HCT116 (cell line): ENCODE measurements at regions not wholly inside any gene's neighbourhood (a gene's known extent, or its start where the extent isn't known, plus 50 kb on each side); places are given as distances from the start of the nearest gene placed in this dataset.

ENCODE experiments used
- ATAC-seq: fragments of 200-7000 bp; cut with Tn5 transposase; 2 replicates; pipeline ENCODE4 v1.9.1; 2020; ENCODE audit warnings: mild to moderate bottlenecking, moderate library complexity
- BruUV-seq: library from RNA; stranded (reverse); fragments of 400-500 nt; replicated peaks from 2 replicates; lab custom pipeline; 2021; lab: Mats Ljungman, UMichigan
- CTCF ChIA-PET: fragments of 300-600 bp; sonication (Branson Sonifier 250); formaldehyde crosslinking; loops from one replicate; lab custom pipeline; 2021; ENCODE audit warnings: antibody characterized with exemption; lab: Charles Lee
- POLR2A ChIA-PET: fragments of 300-600, 350-600 bp; sonication (Branson Sonifier 250); formaldehyde crosslinking; loops from one replicate; lab custom pipeline; 2021; ENCODE audit warnings: antibody characterized with exemption; lab: Charles Lee
- RAD21 ChIA-PET, 2 experiments: fragments of 300-600 bp; sonication (Branson Sonifier 250); formaldehyde crosslinking; loops; one replicate each; lab custom pipeline; 2023; ENCODE audit warnings: low total read pairs in 2 of 2; ENCODE audit not compliant: uncharacterized antibody in 2 of 2, unreplicated experiment in 2 of 2, low non-redundant PET in 1 of 2; lab: Charles Lee
- DNase-seq: peaks from one replicate; pipeline ENCODE4 v3.0.0-alpha.2; 2010; ENCODE audit warnings: low read depth, low spot score
- H2AFZ ChIP-seq: fragments of 200-600 bp; shearing (Covaris generic), sonication (generic); 2 replicates; pipeline ENCODE4 v1.6.1; 2017; ENCODE audit warnings: low read depth, mixed run types, mixed read lengths, antibody characterized with exemption, low read length; ENCODE audit not compliant: poor library complexity, severe bottlenecking
- H3K27ac ChIP-seq: 2 replicates; pipeline ENCODE4 v1.5.1; 2012; ENCODE audit warnings: low read depth, low read length
- H3K27me3 ChIP-seq: fragments of 200-600 bp; sonication (generic); 2 replicates; pipeline ENCODE4 v1.6.1; 2016; ENCODE audit warnings: mixed run types, low read length, mixed read lengths; ENCODE audit not compliant: insufficient read depth
- H3K36me3 ChIP-seq, 2 experiments: fragments of 200-500 bp in 1 of 2; fragments of 200-600 bp in 1 of 2; sonication (Bioruptor generic) in 1 of 2; sonication (generic) in 1 of 2; 2 replicates each; pipeline versions ENCODE4 v1.5.1 to v1.6.1; 2014 to 2016; ENCODE audit warnings: low read length in 2 of 2, inconsistent platforms in 1 of 2, mixed read lengths in 1 of 2, mixed run types in 1 of 2; ENCODE audit not compliant: insufficient read depth in 2 of 2, control insufficient read depth in 1 of 2
- H3K4me1 ChIP-seq, 2 experiments: fragments of 200-600 bp in 1 of 2; sonication (generic) in 1 of 2; 2 replicates each; pipeline versions ENCODE4 v1.5.1 to v1.6.1; 2012 to 2017; ENCODE audit warnings: low read length in 2 of 2, inconsistent platforms in 1 of 2, mild to moderate bottlenecking in 1 of 2, mixed read lengths in 1 of 2, mixed run types in 1 of 2, moderate library complexity in 1 of 2; ENCODE audit not compliant: insufficient read depth in 2 of 2, control insufficient read depth in 1 of 2
- H3K4me2 ChIP-seq: fragments of 200-600 bp; sonication (generic); 2 replicates; pipeline ENCODE4 v1.6.1; 2017; ENCODE audit warnings: mixed run types, low read length, mixed read lengths
- H3K4me3 ChIP-seq, 2 experiments: fragments of 200-600 bp in 1 of 2; sonication (generic) in 1 of 2; replicated peaks in 1 of 2; 2 replicates each; pipeline ENCODE4 v1.5.1; 2011 to 2016; ENCODE audit warnings: low read length in 2 of 2, control low read depth in 1 of 2, low read depth in 1 of 2, mild to moderate bottlenecking in 1 of 2, mixed read lengths in 1 of 2, mixed run types in 1 of 2
- H3K79me2 ChIP-seq: fragments of 200-600 bp; sonication (generic); 2 replicates; pipeline ENCODE4 v1.6.1; 2017; ENCODE audit warnings: mild to moderate bottlenecking, mixed run types, low read length, moderate library complexity, mixed read lengths; ENCODE audit not compliant: insufficient read depth
- H3K9ac ChIP-seq: fragments of 200-600 bp; sonication (generic); 2 replicates; pipeline ENCODE4 v1.6.1; 2016; ENCODE audit warnings: low read length, mixed read lengths
- H3K9me2 ChIP-seq: fragments of 200-600 bp; sonication (generic), shearing (Covaris generic); 2 replicates; pipeline ENCODE4 v1.6.1; 2017; ENCODE audit warnings: mixed run types, mild to moderate bottlenecking, moderate library complexity; ENCODE audit not compliant: insufficient read depth
- H3K9me3 ChIP-seq, 2 experiments: fragments of 200-500 bp in 1 of 2; fragments of 200-600 bp in 1 of 2; sonication (Bioruptor generic) in 1 of 2; sonication (generic) in 1 of 2; 2 replicates each; pipeline ENCODE4 v1.6.1; 2014 to 2017; ENCODE audit warnings: low read length in 2 of 2, mixed read lengths in 2 of 2, inconsistent platforms in 1 of 2, low read depth in 1 of 2, mild to moderate bottlenecking in 1 of 2, mixed run types in 1 of 2, moderate library complexity in 1 of 2; ENCODE audit not compliant: control insufficient read depth in 1 of 2, insufficient read depth in 1 of 2
- H4K20me1 ChIP-seq: fragments of 200-600 bp; sonication (generic), shearing (Covaris generic); 2 replicates; pipeline ENCODE4 v1.6.1; 2017; ENCODE audit warnings: mixed run types, mild to moderate bottlenecking, moderate library complexity; ENCODE audit not compliant: insufficient read depth
- CBX3 ChIP-seq: IDR thresholded peaks from 2 replicates; pipeline ENCODE4 v1.6.1; 2012; ENCODE audit warnings: low read depth
- CEBPB ChIP-seq: IDR thresholded peaks from 2 replicates; pipeline ENCODE4 v1.6.1; 2012; ENCODE audit warnings: low read depth
- CTCF ChIP-seq, 3 experiments: fragments of 200-600 bp in 1 of 3; sonication (generic) in 1 of 3; IDR thresholded peaks in 2 of 3; conservative IDR thresholded peaks in 1 of 3; 2 replicates each; pipeline ENCODE4 v1.5.1; 2012 to 2017; ENCODE audit warnings: low read depth in 2 of 3, low read length in 2 of 3, antibody characterized with exemption in 1 of 3, borderline replicate concordance in 1 of 3, control low read depth in 1 of 3, mild to moderate bottlenecking in 1 of 3, mixed read lengths in 1 of 3, mixed run types in 1 of 3, moderate library complexity in 1 of 3; ENCODE audit not compliant: insufficient read depth in 1 of 3
- ELF1 ChIP-seq: IDR thresholded peaks from 2 replicates; pipeline ENCODE4 v1.6.1; 2012; ENCODE audit warnings: low read depth, borderline replicate concordance
- EZH2phosphoT487 ChIP-seq: fragments of 200-600 bp; IDR thresholded peaks from 2 replicates; pipeline ENCODE4 v1.6.1; 2018; ENCODE audit warnings: antibody characterized with exemption, borderline replicate concordance
- POLR2A ChIP-seq: IDR thresholded peaks from 2 replicates; pipeline ENCODE4 v1.7.0; 2011; ENCODE audit warnings: borderline replicate concordance; ENCODE audit not compliant: insufficient read depth, insufficient read length; ENCODE audit errors: extremely low read depth
- RAD21 ChIP-seq: IDR thresholded peaks from 2 replicates; pipeline ENCODE4 v1.6.1; 2012; ENCODE audit warnings: low read depth, mild to moderate bottlenecking
- SIN3A ChIP-seq: IDR thresholded peaks from 2 replicates; pipeline ENCODE4 v1.6.1; 2012; ENCODE audit warnings: low read depth
- SP1 ChIP-seq: IDR thresholded peaks from 2 replicates; pipeline ENCODE4 v1.6.1; 2012; ENCODE audit warnings: low read depth
- TCF7L2 ChIP-seq: IDR thresholded peaks from 2 replicates; pipeline ENCODE4 v1.7.0; 2011; ENCODE audit warnings: borderline replicate concordance, inconsistent platforms; ENCODE audit not compliant: insufficient read depth, insufficient read length; ENCODE audit errors: extremely low read depth
- YY1 ChIP-seq: IDR thresholded peaks from 2 replicates; pipeline ENCODE4 v1.6.1; 2011; ENCODE audit warnings: low read length, low read depth, moderate library complexity, mild to moderate bottlenecking; ENCODE audit not compliant: insufficient replicate concordance; ENCODE audit errors: extremely low read depth
- ZNF274 ChIP-seq: fragments of 200-500 bp; sonication (Bioruptor generic); IDR thresholded peaks from 2 replicates; pipeline ENCODE4 v1.6.1; 2014; ENCODE audit warnings: mild to moderate bottlenecking, low read depth, low read length, inconsistent platforms
- intact Hi-C: fragments of 100-400 bp; cut with micrococcal nuclease; formaldehyde crosslinking; loops from 2 replicates; pipeline ENCODE4 v1.10.0; 2022
- TF ChIP-seq, protein P1 (sequence below): IDR thresholded peaks from 2 replicates; pipeline ENCODE4 v1.6.1; 2012; ENCODE audit warnings: low read depth

DNA sequence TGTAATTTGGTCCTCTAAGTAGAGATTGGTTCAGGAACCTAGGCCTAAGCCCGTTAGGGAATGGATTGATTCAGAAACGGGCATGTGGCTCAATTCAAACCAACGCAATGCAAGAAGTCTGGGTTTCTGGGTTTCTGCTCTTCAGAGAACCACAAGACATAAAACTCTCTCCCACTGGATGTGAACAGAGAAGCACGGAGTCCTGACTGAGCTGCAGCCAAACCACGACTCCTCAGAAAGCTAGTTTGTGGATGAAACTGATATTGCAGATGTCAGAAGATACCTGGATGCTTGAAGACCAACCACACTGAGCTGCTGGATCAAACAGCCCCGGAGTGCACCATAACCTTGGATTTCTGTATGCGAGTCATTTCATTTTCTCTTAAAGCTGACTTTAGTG is 50.0 kb downstream of the SOD2 start:
- no peak overlapping the region for H3K4me2 ChIP-seq
- no peaks in the 10 kb centered on the region; the same call in 1 of the 2 replicates for H3K27me3 ChIP-seq
- RAD21 ChIA-PET = no interaction called here
- no peaks in the 10 kb centered on the region for H4K20me1 ChIP-seq
- POLR2A ChIA-PET = no interaction called here
- no peaks in the 10 kb centered on the region for H3K9me3 ChIP-seq
- no peaks in the 10 kb centered on the region for H3K79me2 ChIP-seq
- no peak for DNase-seq
- H2AFZ ChIP-seq = no peak overlapping the region
- intact Hi-C loops = no loop called here
- no peak overlapping the region for H3K4me3 ChIP-seq
- no peak for ATAC-seq
- H3K9ac ChIP-seq = no peak overlapping the region
- no peak for TF ChIP-seq TCF7L2
- TF ChIP-seq, protein P1, sequence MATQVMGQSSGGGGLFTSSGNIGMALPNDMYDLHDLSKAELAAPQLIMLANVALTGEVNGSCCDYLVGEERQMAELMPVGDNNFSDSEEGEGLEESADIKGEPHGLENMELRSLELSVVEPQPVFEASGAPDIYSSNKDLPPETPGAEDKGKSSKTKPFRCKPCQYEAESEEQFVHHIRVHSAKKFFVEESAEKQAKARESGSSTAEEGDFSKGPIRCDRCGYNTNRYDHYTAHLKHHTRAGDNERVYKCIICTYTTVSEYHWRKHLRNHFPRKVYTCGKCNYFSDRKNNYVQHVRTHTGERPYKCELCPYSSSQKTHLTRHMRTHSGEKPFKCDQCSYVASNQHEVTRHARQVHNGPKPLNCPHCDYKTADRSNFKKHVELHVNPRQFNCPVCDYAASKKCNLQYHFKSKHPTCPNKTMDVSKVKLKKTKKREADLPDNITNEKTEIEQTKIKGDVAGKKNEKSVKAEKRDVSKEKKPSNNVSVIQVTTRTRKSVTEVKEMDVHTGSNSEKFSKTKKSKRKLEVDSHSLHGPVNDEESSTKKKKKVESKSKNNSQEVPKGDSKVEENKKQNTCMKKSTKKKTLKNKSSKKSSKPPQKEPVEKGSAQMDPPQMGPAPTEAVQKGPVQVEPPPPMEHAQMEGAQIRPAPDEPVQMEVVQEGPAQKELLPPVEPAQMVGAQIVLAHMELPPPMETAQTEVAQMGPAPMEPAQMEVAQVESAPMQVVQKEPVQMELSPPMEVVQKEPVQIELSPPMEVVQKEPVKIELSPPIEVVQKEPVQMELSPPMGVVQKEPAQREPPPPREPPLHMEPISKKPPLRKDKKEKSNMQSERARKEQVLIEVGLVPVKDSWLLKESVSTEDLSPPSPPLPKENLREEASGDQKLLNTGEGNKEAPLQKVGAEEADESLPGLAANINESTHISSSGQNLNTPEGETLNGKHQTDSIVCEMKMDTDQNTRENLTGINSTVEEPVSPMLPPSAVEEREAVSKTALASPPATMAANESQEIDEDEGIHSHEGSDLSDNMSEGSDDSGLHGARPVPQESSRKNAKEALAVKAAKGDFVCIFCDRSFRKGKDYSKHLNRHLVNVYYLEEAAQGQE = no peak
- TF ChIP-seq, all 23 proteins: peak for 0
- Histone ChIP-seq H3K9me2 (no peaks in the 10 kb centered on the region), H3K36me3 (no peaks in the 10 kb centered on the region), H3K4me1 (peaks cover 17 to 22% of the 10 kb centered on the region in 2 experiments), H3K27ac (no peak overlapping the region)
- CTCF ChIA-PET = interaction anchor here (1.9 kb wide), 1 partner anchor 10 kb away, joined by 6 read pairs; no protein-coding TSS in a partner anchor
- no TSS peak for BruUV-seq

DNA sequence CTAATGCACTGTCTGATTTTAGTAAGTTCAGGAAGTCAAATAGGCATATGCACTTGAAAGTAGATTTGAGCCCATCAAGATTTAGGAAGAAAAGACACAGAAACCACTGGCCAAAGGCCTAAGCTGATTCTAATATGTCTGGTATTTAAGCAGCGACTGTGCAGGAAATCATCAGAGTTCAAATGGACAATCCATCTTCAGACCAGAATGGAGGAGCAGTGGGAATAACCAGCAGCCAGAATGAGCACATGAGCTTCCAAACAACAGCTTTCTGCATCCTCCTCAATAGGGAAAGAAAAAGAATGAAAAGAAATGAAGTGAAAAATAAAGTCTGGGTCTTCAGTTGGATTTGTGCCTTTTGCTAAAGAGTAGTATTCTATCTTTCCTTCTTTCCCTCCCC is 50.6 kb downstream of the SOD2 start:
- TF ChIP-seq SP1 = no peak
- TF ChIP-seq EZH2phosphoT487 = no peak
- TF ChIP-seq CBX3 = no peak
- TF ChIP-seq CEBPB = no peak
- no peak for TF ChIP-seq CTCF (IDR thresholded peaks at IDR 0.05 in 2 of 3, conservative IDR thresholded peaks at IDR 0.05 in 1 of 3; ENCODE audit: borderline replicate concordance in 1 of 3, insufficient read depth in 1 of 3, low read depth in 2 of 3, low read length in 2 of 3)
- TF ChIP-seq SIN3A = no peak
- TF ChIP-seq ZNF274 = no peak
- no peak for TF ChIP-seq RAD21
- TF ChIP-seq YY1 = no peak
- no peak for TF ChIP-seq ELF1
- TF ChIP-seq POLR2A = no peak
- Histone ChIP-seq H3K4me2 (no peak overlapping the region), H3K9ac (no peak overlapping the region), H3K27ac (no peak overlapping the region), H3K9me3 (no peaks in the 10 kb centered on the region), H4K20me1 (no peaks in the 10 kb centered on the region), H3K4me3 (no peak overlapping the region), H3K9me2 (no peaks in the 10 kb centered on the region), H2AFZ (no peak overlapping the region), H3K27me3 (no peaks in the 10 kb centered on the region; the same call in 1 of the 2 replicates), H3K4me1 (peaks cover 17 to 22% of the 10 kb centered on the region in 2 experiments), H3K79me2 (no peaks in the 10 kb centered on the region), H3K36me3 (no peaks in the 10 kb centered on the region)
- POLR2A ChIA-PET = no interaction called here
- BruUV-seq = no TSS peak
- CTCF ChIA-PET = interaction anchor here (1.9 kb wide), 1 partner anchor 9 kb away, joined by 6 read pairs; no protein-coding TSS in a partner anchor
- ATAC-seq (no peak), DNase-seq (no peak)
- RAD21 ChIA-PET = no interaction called here
- intact Hi-C loops = no loop called here
